HepG2 (cell line): ENCODE measurements at regions not wholly inside any gene's neighbourhood (a gene's known extent, or its start where the extent isn't known, plus 50 kb on each side); places are given as distances from the start of the nearest gene placed in this dataset.
A peak's percentile ranks its signal among the peaks of the same experiment; 100 is the strongest.

Experiments
- AHR ChIP-seq: IDR thresholded peaks from 2 replicates; pipeline ENCODE4 v1.6.1; 2018; ENCODE audit warnings: missing genetic modification reagents, missing compliant biosample characterization
- CAMTA2 ChIP-seq: sonication (generic); formaldehyde crosslinking; IDR thresholded peaks from 2 replicates; pipeline ENCODE4 v1.4.0; 2020; ENCODE audit warnings: mild to moderate bottlenecking, missing genetic modification reagents, borderline replicate concordance
- CBX5 ChIP-seq: sonication (generic); formaldehyde crosslinking; IDR thresholded peaks from 2 replicates; pipeline ENCODE4 v1.4.0; 2020; ENCODE audit warnings: missing genetic modification reagents, borderline replicate concordance
- DBP ChIP-seq: sonication (generic); formaldehyde crosslinking; IDR thresholded peaks from 2 replicates; pipeline ENCODE4 v1.4.0; 2020; ENCODE audit warnings: missing genetic modification reagents; ENCODE audit errors: not compliant biosample characterization
- HOXA5 ChIP-seq: sonication (generic); formaldehyde crosslinking; IDR thresholded peaks from 2 replicates; pipeline ENCODE4 v1.4.0; 2020; ENCODE audit warnings: missing genetic modification reagents
- KLF13 ChIP-seq: sonication (generic); formaldehyde crosslinking; IDR thresholded peaks from 2 replicates; pipeline ENCODE4 v1.4.0; 2020; ENCODE audit warnings: mild to moderate bottlenecking, missing genetic modification reagents
- MXD3 ChIP-seq: IDR thresholded peaks from 2 replicates; pipeline ENCODE4 v1.6.1; 2016; ENCODE audit warnings: mild to moderate bottlenecking, missing biosample characterization, missing genetic modification reagents
- MYPOP ChIP-seq: sonication (generic); formaldehyde crosslinking; IDR thresholded peaks from 2 replicates; pipeline ENCODE4 v1.8.1; 2023; ENCODE audit warnings: mild to moderate bottlenecking, moderate library complexity, missing genetic modification reagents
- NCOA2 ChIP-seq: sonication (generic); formaldehyde crosslinking; IDR thresholded peaks from 2 replicates; pipeline ENCODE4 v1.8.0; 2022; ENCODE audit warnings: inconsistent platforms
- PRDM15 ChIP-seq: sonication (generic); formaldehyde crosslinking; IDR thresholded peaks from 2 replicates; pipeline ENCODE4 v1.4.0; 2020; ENCODE audit warnings: missing genetic modification reagents
- PTBP1 ChIP-seq: fragments of 200-400 bp; formaldehyde crosslinking; IDR thresholded peaks from 2 replicates; pipeline ENCODE4 v1.6.1; 2018; ENCODE audit warnings: low read length, low read depth; ENCODE audit not compliant: poor library complexity, severe bottlenecking
- SSRP1 ChIP-seq: IDR thresholded peaks from 2 replicates; pipeline ENCODE4 v1.6.1; 2016; ENCODE audit warnings: control low read depth
- THAP7 ChIP-seq: sonication (generic); formaldehyde crosslinking; IDR thresholded peaks from 2 replicates; pipeline ENCODE4 v1.8.1; 2023; ENCODE audit warnings: mild to moderate bottlenecking, missing genetic modification reagents
- ZBTB46 ChIP-seq: sonication (generic); formaldehyde crosslinking; IDR thresholded peaks from 2 replicates; pipeline ENCODE4 v1.4.0; 2020; ENCODE audit warnings: mild to moderate bottlenecking, missing genetic modification reagents, borderline replicate concordance
- ZGPAT ChIP-seq: IDR thresholded peaks from 2 replicates; pipeline ENCODE4 v1.6.1; 2016; ENCODE audit warnings: mild to moderate bottlenecking
- ZIK1 ChIP-seq: sonication (generic); formaldehyde crosslinking; IDR thresholded peaks from 2 replicates; pipeline ENCODE4 v1.5.0; 2020; ENCODE audit warnings: mild to moderate bottlenecking, low read depth, missing genetic modification reagents, borderline replicate concordance
- ZNF619 ChIP-seq: sonication (generic); formaldehyde crosslinking; IDR thresholded peaks from 2 replicates; pipeline ENCODE4 v1.4.0; 2020; ENCODE audit warnings: mild to moderate bottlenecking, missing genetic modification reagents
- ZNF724P ChIP-seq: sonication (generic); formaldehyde crosslinking; IDR thresholded peaks from 2 replicates; pipeline ENCODE4 v1.8.0; 2022; ENCODE audit warnings: missing genetic modification reagents, borderline replicate concordance
- ZNF777 ChIP-seq: sonication (generic); formaldehyde crosslinking; IDR thresholded peaks from 2 replicates; pipeline ENCODE4 v1.4.0; 2020; ENCODE audit warnings: missing genetic modification reagents
- ZNF790 ChIP-seq: sonication (generic); formaldehyde crosslinking; IDR thresholded peaks from 2 replicates; pipeline ENCODE4 v1.8.0; 2022; ENCODE audit warnings: missing genetic modification reagents, mild to moderate bottlenecking, borderline replicate concordance

- TF ChIP-seq MXD3 (CRISPR knock-in tag) (no peak), ZNF777 (CRISPR knock-in tag) (no peak), CAMTA2 (CRISPR knock-in tag) (no peak), ZNF724P (CRISPR knock-in tag) (no peak), THAP7 (CRISPR knock-in tag) (no peak), ZIK1 (CRISPR knock-in tag) (no peak), PTBP1 (no peak), ZNF790 (CRISPR knock-in tag) (no peak), SSRP1 (CRISPR knock-in tag) (no peak), KLF13 (CRISPR knock-in tag) (no peak), PRDM15 (CRISPR knock-in tag) (no peak), HOXA5 (CRISPR knock-in tag) (peak; percentile 53; the same call in 1 of the 2 replicates), CBX5 (CRISPR knock-in tag) (no peak), DBP (CRISPR knock-in tag) (no peak), ZBTB46 (no peak), NCOA2 (CRISPR knock-in tag) (peak; percentile 33; the same call in 1 of the 2 replicates), ZGPAT (CRISPR knock-in tag) (no peak; the same call in 1 of the 2 replicates), AHR (no peak), ZNF619 (no peak), MYPOP (CRISPR knock-in tag) (no peak)
Measured at GRCh38 chr10:30557884-30558283, 71.7 kb downstream of the LYZL2 start (continued).
